ENCODE measurements at regions not wholly inside any gene's neighbourhood (a gene's known extent, or its start where the extent isn't known, plus 50 kb on each side); places are given as distances from the start of the nearest gene placed in this dataset.

GRCh38 chr5:40277161-40277906 lies 402.4 kb upstream of the PTGER4 start:
- H3K4me3 ChIP-seq (ENCODE audit: low read length in 3 of 3) = no peak overlapping the region
- DNase-seq = no peak
- H3K27me3 ChIP-seq (ENCODE audit: control insufficient read depth, insufficient read depth, low read length) = no peaks in the 10 kb centered on the region
- H3K9ac ChIP-seq (ENCODE audit: low read length in 3 of 3) = no peak overlapping the region
- no peaks in the 10 kb centered on the region for H3K36me3 ChIP-seq (ENCODE audit: control insufficient read depth in 2 of 3, insufficient read depth in 3 of 3, low read length in 3 of 3)
- no peak for TF ChIP-seq CTCF (IDR thresholded peaks at IDR 0.05; ENCODE audit: borderline replicate concordance, extremely low read depth, insufficient read depth)
- H3K27ac ChIP-seq (ENCODE audit: low read depth in 2 of 2, low read length in 2 of 2) = no peak overlapping the region
- no peaks in the 10 kb centered on the region for H3K4me1 ChIP-seq (ENCODE audit: control insufficient read depth in 2 of 3, insufficient read depth in 2 of 3, low read depth in 1 of 3, low read length in 3 of 3)
- intact Hi-C loops (cut with DNase I) = no loop called here
- no peak for FAIRE-seq
- no peaks in the 10 kb centered on the region for H3K9me3 ChIP-seq (ENCODE audit: control insufficient read depth in 2 of 3, insufficient read depth in 1 of 3, low read length in 3 of 3)

- FAIRE-seq (no peak), DNase-seq (no peak)
- no peaks in the 10 kb centered on the region for H3K4me1 ChIP-seq (ENCODE audit: control insufficient read depth in 2 of 3, insufficient read depth in 2 of 3, low read depth in 1 of 3, low read length in 3 of 3)
- H3K27ac ChIP-seq (ENCODE audit: low read depth in 2 of 2, low read length in 2 of 2) = no peak overlapping the region
- intact Hi-C loops (cut with DNase I) = no loop called here
- H3K9me3 ChIP-seq (ENCODE audit: control insufficient read depth in 2 of 3, insufficient read depth in 1 of 3, low read length in 3 of 3) = no peaks in the 10 kb centered on the region
- TF ChIP-seq CTCF (IDR thresholded peaks at IDR 0.05; ENCODE audit: borderline replicate concordance, extremely low read depth, insufficient read depth) = no peak
- H3K27me3 ChIP-seq (ENCODE audit: control insufficient read depth, insufficient read depth, low read length) = no peaks in the 10 kb centered on the region
- no peaks in the 10 kb centered on the region for H3K36me3 ChIP-seq (ENCODE audit: control insufficient read depth in 2 of 3, insufficient read depth in 3 of 3, low read length in 3 of 3)
- no peak overlapping the region for H3K9ac ChIP-seq (ENCODE audit: low read length in 3 of 3)
- H3K4me3 ChIP-seq (ENCODE audit: low read length in 3 of 3) = no peak overlapping the region
These were observed 403.2 kb upstream of the PTGER4 start for GRCh38 chr5:40276426-40277102.

GRCh38 chr5:40274568-40274967 lies 405.1 kb upstream of the PTGER4 start:
- no peak for TF ChIP-seq CTCF (IDR thresholded peaks at IDR 0.05; ENCODE audit: borderline replicate concordance, extremely low read depth, insufficient read depth)
- no peak for FAIRE-seq

More at GRCh38 chr5:40274568-40274967, 405.1 kb upstream of the PTGER4 start:
- no peaks in the 10 kb centered on the region for H3K36me3 ChIP-seq (ENCODE audit: control insufficient read depth in 2 of 3, insufficient read depth in 3 of 3, low read length in 3 of 3)
- H3K4me3 ChIP-seq (ENCODE audit: low read length in 3 of 3) = no peak overlapping the region
- intact Hi-C loops (cut with DNase I) = no loop called here
- no peak overlapping the region for H3K27ac ChIP-seq (ENCODE audit: low read depth in 2 of 2, low read length in 2 of 2)
- no peaks in the 10 kb centered on the region for H3K4me1 ChIP-seq (ENCODE audit: control insufficient read depth in 2 of 3, insufficient read depth in 2 of 3, low read depth in 1 of 3, low read length in 3 of 3)
- no peak for DNase-seq
- no peak overlapping the region for H3K9ac ChIP-seq (ENCODE audit: low read length in 3 of 3)
- H3K9me3 ChIP-seq (ENCODE audit: control insufficient read depth in 2 of 3, insufficient read depth in 1 of 3, low read length in 3 of 3) = no peaks in the 10 kb centered on the region
- H3K27me3 ChIP-seq (ENCODE audit: control insufficient read depth, insufficient read depth, low read length) = no peaks in the 10 kb centered on the region
